Adrenal gland (tissue), 5 donors: ENCODE measurements at regions not wholly inside any gene's neighbourhood (a gene's known extent, or its start where the extent isn't known, plus 50 kb on each side); places are given as distances from the start of the nearest gene placed in this dataset.

ENCODE experiments used
- POLR2A ChIP-seq, 2 donors: fragments of 450-650 bp; IDR thresholded peaks; one replicate each; pipeline ENCODE4 v1.6.1; 2017; ENCODE audit warnings: antibody characterized with exemption in 2 of 2, mild to moderate bottlenecking in 2 of 2, moderate library complexity in 1 of 2
- TF ChIP-seq, protein P1 (sequence below), 6 experiments: fragments of 450-650 bp in 4 of 6; fragments of 200-600 bp in 2 of 6; sonication (generic) in 1 of 6; IDR thresholded peaks; 1 replicate in 5 of 6; 2 replicates in 1 of 6; pipeline versions ENCODE4 v1.5.1 to v1.8.0; 2016 to 2021; ENCODE audit warnings: antibody characterized with exemption in 6 of 6, mild to moderate bottlenecking in 2 of 6, moderate library complexity in 1 of 6
- donor health status: DM: no; HTN: no; CAD: no.

DNA sequence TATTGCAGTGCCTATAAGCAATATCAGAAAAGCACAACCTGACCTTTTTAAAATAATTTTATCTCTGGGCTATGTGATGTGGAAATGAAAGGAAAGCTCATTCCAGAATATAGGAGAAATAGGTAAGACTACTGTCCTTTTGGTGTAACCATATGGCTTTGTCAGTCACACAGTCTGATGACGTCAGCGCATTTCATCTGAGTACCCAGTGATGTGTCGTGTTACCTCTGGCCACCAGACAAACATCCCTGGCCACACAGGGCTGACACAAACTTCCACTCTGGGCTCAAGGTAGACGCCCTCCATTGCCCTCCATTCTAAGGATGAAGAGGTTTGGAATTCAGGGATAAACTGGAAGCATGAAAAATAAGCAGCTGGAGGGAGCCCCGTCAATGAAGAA is 506.7 kb downstream of the CMPK2 start:
- no peak for TF ChIP-seq POLR2A (IDR thresholded peaks at IDR 0.05)
- TF ChIP-seq, protein P1, sequence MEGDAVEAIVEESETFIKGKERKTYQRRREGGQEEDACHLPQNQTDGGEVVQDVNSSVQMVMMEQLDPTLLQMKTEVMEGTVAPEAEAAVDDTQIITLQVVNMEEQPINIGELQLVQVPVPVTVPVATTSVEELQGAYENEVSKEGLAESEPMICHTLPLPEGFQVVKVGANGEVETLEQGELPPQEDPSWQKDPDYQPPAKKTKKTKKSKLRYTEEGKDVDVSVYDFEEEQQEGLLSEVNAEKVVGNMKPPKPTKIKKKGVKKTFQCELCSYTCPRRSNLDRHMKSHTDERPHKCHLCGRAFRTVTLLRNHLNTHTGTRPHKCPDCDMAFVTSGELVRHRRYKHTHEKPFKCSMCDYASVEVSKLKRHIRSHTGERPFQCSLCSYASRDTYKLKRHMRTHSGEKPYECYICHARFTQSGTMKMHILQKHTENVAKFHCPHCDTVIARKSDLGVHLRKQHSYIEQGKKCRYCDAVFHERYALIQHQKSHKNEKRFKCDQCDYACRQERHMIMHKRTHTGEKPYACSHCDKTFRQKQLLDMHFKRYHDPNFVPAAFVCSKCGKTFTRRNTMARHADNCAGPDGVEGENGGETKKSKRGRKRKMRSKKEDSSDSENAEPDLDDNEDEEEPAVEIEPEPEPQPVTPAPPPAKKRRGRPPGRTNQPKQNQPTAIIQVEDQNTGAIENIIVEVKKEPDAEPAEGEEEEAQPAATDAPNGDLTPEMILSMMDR (IDR thresholded peaks at IDR 0.05): no peak
